Breast epithelium (tissue), 4 donors: ENCODE measurements at regions not wholly inside any gene's neighbourhood (a gene's known extent, or its start where the extent isn't known, plus 50 kb on each side); places are given as distances from the start of the nearest gene placed in this dataset.

Experiments
- DNase-seq, 2 donors: peaks; one replicate each; pipeline ENCODE4 v3.0.0-alpha.2; 2019; ENCODE audit warnings: low spot score in 2 of 2
- H3K27ac ChIP-seq, 2 donors: fragments of 200-600 bp; sonication (generic) in 1 of 2; one replicate each; pipeline ENCODE4 v1.5.1; 2016 to 2019; ENCODE audit warnings: mild to moderate bottlenecking in 1 of 2
- H3K27me3 ChIP-seq, 2 donors: fragments of 200-600 bp; sonication (generic) in 1 of 2; one replicate each; pipeline versions ENCODE4 v1.5.1 to v1.6.0; 2017 to 2019; ENCODE audit warnings: control low read depth in 1 of 2, mild to moderate bottlenecking in 1 of 2
- H3K36me3 ChIP-seq: fragments of 200-600 bp; one replicate; pipeline ENCODE4 v1.5.1; 2019
- H3K4me1 ChIP-seq, 2 donors: fragments of 200-600 bp; sonication (generic); one replicate each; pipeline ENCODE4 v1.5.1; 2016 to 2019; ENCODE audit warnings: control low read depth in 1 of 2
- H3K4me3 ChIP-seq, 3 donors: fragments of 200-600 bp; sonication (generic); 1 replicate in 2 of 3; 2 replicates in 1 of 3; pipeline ENCODE4 v1.5.1; 2016 to 2019; ENCODE audit warnings: mild to moderate bottlenecking in 3 of 3, moderate library complexity in 2 of 3
- H3K9me3 ChIP-seq, 2 donors: fragments of 200-600 bp; sonication (generic) in 1 of 2; one replicate each; pipeline ENCODE4 v1.5.1; 2016 to 2019; ENCODE audit warnings: control low read depth in 1 of 2
- CTCF ChIP-seq, 3 donors: fragments of 450-650 bp; IDR thresholded peaks; one replicate each; pipeline ENCODE4 v1.5.1; 2016 to 2017; ENCODE audit warnings: antibody characterized with exemption in 3 of 3, mild to moderate bottlenecking in 3 of 3, moderate library complexity in 3 of 3
- POLR2A ChIP-seq: fragments of 450-650 bp; IDR thresholded peaks from one replicate; pipeline ENCODE4 v1.6.1; 2016; ENCODE audit warnings: antibody characterized with exemption, mild to moderate bottlenecking, moderate library complexity
- POLR2AphosphoS5 ChIP-seq, 3 donors: sonication (generic); formaldehyde crosslinking; IDR thresholded peaks; one replicate each; pipeline ENCODE4 v1.6.1; 2017; ENCODE audit warnings: antibody characterized with exemption in 3 of 3
- intact Hi-C: fragments of 100-400 bp; cut with DNase I; formaldehyde crosslinking; loops from one replicate; pipeline ENCODE4 v1.15.1; 2023; ENCODE audit warnings: low total_unique reads

- Histone ChIP-seq H3K4me1 (no peaks in the 10 kb centered on the region), H3K9me3 (peaks cover 0 to 9% of the 10 kb centered on the region in 2 donors), H3K4me3 (no peak overlapping the region), H3K27ac (no peak overlapping the region), H3K27me3 (no peaks in the 10 kb centered on the region), H3K36me3 (no peaks in the 10 kb centered on the region)
- TF ChIP-seq POLR2AphosphoS5 (IDR thresholded peaks at IDR 0.05) = no peak
- TF ChIP-seq CTCF (IDR thresholded peaks at IDR 0.05) = no peak
- TF ChIP-seq POLR2A = no peak
- intact Hi-C loops = no loop called here
- no peak for DNase-seq
These were observed 315.6 kb upstream of the SPRY2 start for GRCh38 chr13:80656512-80656904.

GRCh38 chr13:80655778-80656511 is 315.0 kb upstream of the SPRY2 start:
- DNase-seq = no peak
- intact Hi-C loops = no loop called here

GRCh38 chr13:80654638-80655249 is 313.8 kb upstream of the SPRY2 start:
- Histone ChIP-seq H3K27ac (no peak overlapping the region), H3K9me3 (peaks cover 0 to 9% of the 10 kb centered on the region in 2 donors), H3K27me3 (no peaks in the 10 kb centered on the region), H3K4me1 (no peaks in the 10 kb centered on the region), H3K4me3 (peak overlapping the region in 2 of 3 donors; percentile 34 to 35), H3K36me3 (no peaks in the 10 kb centered on the region)
- no peak for TF ChIP-seq POLR2AphosphoS5 (IDR thresholded peaks at IDR 0.05)
- TF ChIP-seq CTCF (IDR thresholded peaks at IDR 0.05) = no peak
- no peak for TF ChIP-seq POLR2A
- intact Hi-C loops = no loop called here
- no peak for DNase-seq

More at GRCh38 chr13:80655778-80656511, 315.0 kb upstream of the SPRY2 start:
- TF ChIP-seq CTCF (IDR thresholded peaks at IDR 0.05) = no peak
- no peak for TF ChIP-seq POLR2A
- TF ChIP-seq POLR2AphosphoS5 (IDR thresholded peaks at IDR 0.05) = no peak
- no peaks in the 10 kb centered on the region for H3K4me1 ChIP-seq
- no peak overlapping the region for H3K4me3 ChIP-seq
- no peaks in the 10 kb centered on the region for H3K27me3 ChIP-seq
- no peaks in the 10 kb centered on the region for H3K36me3 ChIP-seq
- H3K27ac ChIP-seq = no peak overlapping the region
- H3K9me3 ChIP-seq = peaks cover 0 to 9% of the 10 kb centered on the region in 2 donors

GRCh38 chr13:80649274-80649673 is 308.3 kb upstream of the SPRY2 start:
- TF ChIP-seq CTCF (IDR thresholded peaks at IDR 0.05) = no peak
- no peak for TF ChIP-seq POLR2AphosphoS5 (IDR thresholded peaks at IDR 0.05)
- no peak for TF ChIP-seq POLR2A

GRCh38 chr13:80642641-80643040 is 301.7 kb upstream of the SPRY2 start:
- no peaks in the 10 kb centered on the region for H3K9me3 ChIP-seq
- intact Hi-C loops = no loop called here
- H3K36me3 ChIP-seq = no peaks in the 10 kb centered on the region
- no peak overlapping the region for H3K4me3 ChIP-seq
- no peaks in the 10 kb centered on the region for H3K27me3 ChIP-seq
- no peak for DNase-seq
- no peak overlapping the region for H3K27ac ChIP-seq
- no peaks in the 10 kb centered on the region for H3K4me1 ChIP-seq
- TF ChIP-seq CTCF (IDR thresholded peaks at IDR 0.05) = no peak
- no peak for TF ChIP-seq POLR2AphosphoS5 (IDR thresholded peaks at IDR 0.05)
- no peak for TF ChIP-seq POLR2A

More at GRCh38 chr13:80649274-80649673, 308.3 kb upstream of the SPRY2 start:
- Histone ChIP-seq H3K4me3 (no peak overlapping the region), H3K27me3 (no peaks in the 10 kb centered on the region), H3K9me3 (no peaks in the 10 kb centered on the region), H3K36me3 (no peaks in the 10 kb centered on the region), H3K27ac (no peak overlapping the region), H3K4me1 (no peaks in the 10 kb centered on the region)
- DNase-seq = no peak
- intact Hi-C loops = no loop called here
